NCI-H69 (cell line): ENCODE measurements at regions not wholly inside any gene's neighbourhood (a gene's known extent, or its start where the extent isn't known, plus 50 kb on each side); places are given as distances from the start of the nearest gene placed in this dataset.
"Not testable (repeated sequence)": the region's sequence is repeated elsewhere in the genome, so short reads cannot be mapped to it uniquely, and the experiment has no call there.

Source experiments
- DNase-seq: peaks from one replicate; lab custom pipeline; 2025; lab: John Stamatoyannopoulos, UW

GRCh38 chr15:95693917-95694316 is 636.6 kb upstream of the NR2F2 start:
- DNase-seq = no peak

- no peak for DNase-seq
Observed at GRCh38 chr15:95698230-95698629, 632.3 kb upstream of the NR2F2 start.

GRCh38 chr15:95698951-95699350 is 631.5 kb upstream of the NR2F2 start:
- no peak for DNase-seq

GRCh38 chr15:95699578-95699977 is 630.9 kb upstream of the NR2F2 start:
- no peak for DNase-seq

- DNase-seq = not testable (repeated sequence)
Observed at GRCh38 chr15:95700692-95701091, 629.8 kb upstream of the NR2F2 start.

- no peak for DNase-seq
Observed at GRCh38 chr15:95701410-95701809, 629.1 kb upstream of the NR2F2 start.

GRCh38 chr15:95709959-95710695 is 620.4 kb upstream of the NR2F2 start:
- no peak for DNase-seq

- no peak for DNase-seq
Observed at GRCh38 chr15:95712785-95713184, 617.7 kb upstream of the NR2F2 start.

GRCh38 chr15:95713324-95713723 is 617.2 kb upstream of the NR2F2 start:
- no peak for DNase-seq

GRCh38 chr15:95715116-95715903 is 615.2 kb upstream of the NR2F2 start:
- DNase-seq = no peak

- no peak for DNase-seq
Observed at GRCh38 chr15:95715906-95716656, 614.4 kb upstream of the NR2F2 start.

GRCh38 chr15:95716708-95717107 is 613.8 kb upstream of the NR2F2 start:
- no peak for DNase-seq

- DNase-seq = no peak
Observed at GRCh38 chr15:95718441-95718840, 612.1 kb upstream of the NR2F2 start.

GRCh38 chr15:95724908-95725633 is 605.4 kb upstream of the NR2F2 start:
- no peak for DNase-seq

GRCh38 chr15:95726891-95727290 is 603.6 kb upstream of the NR2F2 start:
- no peak for DNase-seq

GRCh38 chr15:95733931-95734330 is 596.6 kb upstream of the NR2F2 start:
- no peak for DNase-seq

- DNase-seq = no peak
Observed at GRCh38 chr15:95734422-95735316, 595.8 kb upstream of the NR2F2 start.

- no peak for DNase-seq
Observed at GRCh38 chr15:95737060-95737459, 593.4 kb upstream of the NR2F2 start.

GRCh38 chr15:95739131-95739530 is 591.4 kb upstream of the NR2F2 start:
- no peak for DNase-seq

GRCh38 chr15:95741830-95742229 is 588.7 kb upstream of the NR2F2 start:
- no peak for DNase-seq

GRCh38 chr15:95742256-95742655 is 588.2 kb upstream of the NR2F2 start:
- no peak for DNase-seq
